GM12864 (cell line): ENCODE measurements at regions not wholly inside any gene's neighbourhood (a gene's known extent, or its start where the extent isn't known, plus 50 kb on each side); places are given as distances from the start of the nearest gene placed in this dataset.

Source experiments
- DNase-seq: peaks from one replicate; pipeline ENCODE4 v3.0.0-alpha.2; 2011; ENCODE audit warnings: low read depth
- H3K4me3 ChIP-seq: 2 replicates; pipeline ENCODE4 v1.5.1; 2011; ENCODE audit warnings: mild to moderate bottlenecking, low read depth, low read length, control low read depth
- CTCF ChIP-seq: IDR thresholded peaks from 2 replicates; pipeline ENCODE4 v1.5.1; 2011; ENCODE audit warnings: low read depth, mild to moderate bottlenecking, moderate library complexity, low read length, control low read depth, inconsistent platforms; ENCODE audit errors: missing control alignments

- TF ChIP-seq CTCF, result no peak
- no peak for DNase-seq
- no peak overlapping the region for H3K4me3 ChIP-seq
Measured at GRCh38 chr13:109631069-109631468, 155.3 kb downstream of the IRS2 start.

GRCh38 chr13:109630271-109630670 lies 156.1 kb downstream of the IRS2 start:
- H3K4me3 ChIP-seq, result no peak overlapping the region
- no peak for DNase-seq
- TF ChIP-seq CTCF, result no peak

GRCh38 chr13:109629737-109630136 lies 156.6 kb downstream of the IRS2 start:
- H3K4me3 ChIP-seq, result no peak overlapping the region
- no peak for DNase-seq
- no peak for TF ChIP-seq CTCF

GRCh38 chr13:109628251-109628699 lies 158.1 kb downstream of the IRS2 start:
- no peak for TF ChIP-seq CTCF
- no peak for DNase-seq
- no peak overlapping the region for H3K4me3 ChIP-seq

GRCh38 chr13:109627649-109628048 lies 158.7 kb downstream of the IRS2 start:
- DNase-seq, result no peak
- H3K4me3 ChIP-seq, result no peak overlapping the region
- no peak for TF ChIP-seq CTCF

GRCh38 chr13:109626386-109627171 lies 159.8 kb downstream of the IRS2 start:
- no peak for TF ChIP-seq CTCF
- no peak overlapping the region for H3K4me3 ChIP-seq
- DNase-seq, result no peak

- H3K4me3 ChIP-seq, result no peak overlapping the region
- no peak for TF ChIP-seq CTCF
- DNase-seq, result no peak
Measured at GRCh38 chr13:109625156-109625555, 161.2 kb downstream of the IRS2 start.
